HepG2 (cell line): ENCODE measurements at regions not wholly inside any gene's neighbourhood (a gene's known extent, or its start where the extent isn't known, plus 50 kb on each side); places are given as distances from the start of the nearest gene placed in this dataset.

Source experiments
- ATAC-seq: fragments of 200-7000 bp; cut with Tn5 transposase; 3 replicates; pipeline ENCODE4 v1.9.1; 2020; ENCODE audit warnings: mild to moderate bottlenecking, moderate library complexity
- BruUV-seq: library from RNA; stranded (reverse); fragments of 400-500 nt; replicated peaks from 2 replicates; lab custom pipeline; 2021; lab: Mats Ljungman, UMichigan
- CTCF ChIA-PET: fragments of 300-600 bp; formaldehyde crosslinking; extraction: SDS; loops from one replicate; lab custom pipeline; 2021; ENCODE audit warnings: low total read pairs, inconsistent platforms, low intra/inter-chr PET ratio; lab: Yijun Ruan, JAX
- POLR2A ChIA-PET: fragments of 350-600 bp; sonication (Branson Sonifier 250); formaldehyde crosslinking; loops from one replicate; lab custom pipeline; 2020; ENCODE audit warnings: antibody characterized with exemption, inconsistent platforms; lab: Yijun Ruan, JAX
- DNase-seq: peaks from one replicate; pipeline ENCODE4 v3.0.0-alpha.2; 2015; ENCODE audit warnings: low spot score
- FAIRE-seq: peaks from 3 replicates; lab custom pipeline; 2011; peaks lifted over from hg19 to GRCh38; lab: Jason Lieb, UNC
- H2AFZ ChIP-seq: one replicate; pipeline ENCODE4 v1.6.1; 2011; ENCODE audit warnings: low read length, inconsistent platforms
- H3K27ac ChIP-seq: fragments of 300-600 bp; 3 replicates; pipeline ENCODE4 v1.8.0; 2011; ENCODE audit warnings: mixed run types, mild to moderate bottlenecking, mixed read lengths, low read length, inconsistent platforms; ENCODE audit not compliant: insufficient read depth; ENCODE audit errors: extremely low read length
- H3K27me3 ChIP-seq, 2 experiments: fragments of 200-600 bp in 1 of 2; 2 replicates in 1 of 2; 3 replicates in 1 of 2; pipeline versions ENCODE4 v1.6.0 to v1.8.0; 2011; ENCODE audit warnings: low read length in 2 of 2, mild to moderate bottlenecking in 2 of 2, moderate library complexity in 2 of 2, inconsistent platforms in 1 of 2; ENCODE audit not compliant: insufficient read depth in 2 of 2, control insufficient read depth in 1 of 2
- H3K36me3 ChIP-seq, 2 experiments: fragments of 200-600 bp in 1 of 2; replicated peaks in 1 of 2; 2 replicates in 1 of 2; 3 replicates in 1 of 2; pipeline versions ENCODE4 v1.5.1 to v1.8.0; 2011; ENCODE audit warnings: low read length in 2 of 2, inconsistent platforms in 1 of 2; ENCODE audit not compliant: insufficient read depth in 2 of 2, control insufficient read depth in 1 of 2
- H3K4me1 ChIP-seq: 2 replicates; pipeline ENCODE4 v1.5.1; 2012; ENCODE audit warnings: low read length, inconsistent platforms; ENCODE audit not compliant: insufficient read depth
- H3K4me2 ChIP-seq: 2 replicates; pipeline ENCODE4 v1.6.0; 2011; ENCODE audit warnings: low read depth, low read length, inconsistent platforms
- H3K4me3 ChIP-seq, 3 experiments: fragments of 200-600 bp in 1 of 3; sonication (generic), shearing (Covaris generic) in 1 of 3; replicated peaks in 1 of 3; 2 replicates each; pipeline ENCODE4 v1.5.1; 2011 to 2016; ENCODE audit warnings: low read length in 3 of 3, inconsistent platforms in 2 of 3, low read depth in 2 of 3, mild to moderate bottlenecking in 2 of 3, control low read depth in 1 of 3, mixed read lengths in 1 of 3; ENCODE audit not compliant: insufficient read depth in 1 of 3
- H3K79me2 ChIP-seq: one replicate; pipeline ENCODE4 v1.6.1; 2011; ENCODE audit warnings: low read length, inconsistent platforms; ENCODE audit not compliant: insufficient read depth
- H3K9ac ChIP-seq: 2 replicates; pipeline ENCODE4 v1.6.0; 2011; ENCODE audit warnings: mild to moderate bottlenecking, low read depth, low read length, inconsistent platforms; ENCODE audit not compliant: insufficient read depth
- H3K9me3 ChIP-seq: 2 replicates; pipeline ENCODE4 v1.5.1; 2012; ENCODE audit warnings: mild to moderate bottlenecking, low read length
- H4K20me1 ChIP-seq: 2 replicates; pipeline ENCODE4 v1.6.0; 2011; ENCODE audit warnings: inconsistent platforms, mild to moderate bottlenecking, low read length, moderate library complexity; ENCODE audit not compliant: insufficient read depth
- HNRNPL ChIP-seq: fragments of 200-400 bp; formaldehyde crosslinking; IDR thresholded peaks from 2 replicates; pipeline ENCODE4 v1.6.1; 2017; ENCODE audit warnings: mild to moderate bottlenecking, low read depth, low read length
- PLSCR1 ChIP-seq: sonication (generic); formaldehyde crosslinking; IDR thresholded peaks from 2 replicates; pipeline ENCODE4 v1.5.0; 2020; ENCODE audit warnings: missing genetic modification reagents, mild to moderate bottlenecking, borderline replicate concordance
- RARG ChIP-seq: sonication (generic); formaldehyde crosslinking; IDR thresholded peaks from 2 replicates; pipeline ENCODE4 v1.4.0; 2020; ENCODE audit warnings: low read depth, mild to moderate bottlenecking, missing genetic modification reagents
- RORA ChIP-seq: sonication (generic); formaldehyde crosslinking; IDR thresholded peaks from 2 replicates; pipeline ENCODE4 v1.5.0; 2020; ENCODE audit warnings: mild to moderate bottlenecking, missing genetic modification reagents, moderate library complexity
- ZNF337 ChIP-seq: sonication (generic); formaldehyde crosslinking; IDR thresholded peaks from 2 replicates; pipeline ENCODE4 v1.5.1; 2020; ENCODE audit warnings: missing genetic modification reagents, low read depth, mild to moderate bottlenecking, borderline replicate concordance
- ZNF33A ChIP-seq: sonication (generic); formaldehyde crosslinking; IDR thresholded peaks from 2 replicates; pipeline ENCODE4 v1.5.1; 2020; ENCODE audit warnings: missing genetic modification reagents, mild to moderate bottlenecking, moderate library complexity, borderline replicate concordance
- ZNF605 ChIP-seq: sonication (generic); formaldehyde crosslinking; IDR thresholded peaks from 2 replicates; pipeline ENCODE4 v1.8.0; 2022; ENCODE audit warnings: mild to moderate bottlenecking, missing genetic modification reagents
- WGBS: methylation state at CpG from one replicate; pipeline ENCODE4 v1.1.6; 2017; ENCODE audit warnings: low lambda C conversion rate; 5-methylcytosine and 5-hydroxymethylcytosine counted together
- in situ Hi-C: cut with HindIII; loops from 2 replicates; pipeline ENCODE4 v1.10.0; 2017; ENCODE audit warnings: low pct_unique_long_range_greater_than_20kb; ENCODE audit not compliant: extremely low pct_ligation_motif_present
- intact Hi-C: fragments of 100-400 bp; cut with micrococcal nuclease; formaldehyde crosslinking; loops from one replicate; pipeline ENCODE4 v1.10.0; 2022; ENCODE audit not compliant: unreplicated experiment

GRCh38 chr4:123113155-123113554 lies 190.8 kb upstream of the NUDT6 start:
- no peak overlapping the region for H3K27ac ChIP-seq
- H3K4me3 ChIP-seq = no peak overlapping the region
- BruUV-seq = no TSS peak
- no peaks in the 10 kb centered on the region for H4K20me1 ChIP-seq
- no peak overlapping the region for H3K4me2 ChIP-seq
- H3K9me3 ChIP-seq = no peaks in the 10 kb centered on the region
- WGBS = 99% methylated on average over 3 of the region's 3 CpGs
- no peak overlapping the region for H2AFZ ChIP-seq
- H3K79me2 ChIP-seq = no peaks in the 10 kb centered on the region
- no peak for FAIRE-seq
- TF ChIP-seq ZNF337 (CRISPR knock-in tag) (no peak), RORA (CRISPR knock-in tag) (no peak), ZNF605 (CRISPR knock-in tag) (no peak), PLSCR1 (CRISPR knock-in tag) (no peak), HNRNPL (no peak), RARG (CRISPR knock-in tag) (no peak), ZNF33A (CRISPR knock-in tag) (no peak)
- CTCF ChIA-PET = no interaction called here
- no peak overlapping the region for H3K9ac ChIP-seq
- no peaks in the 10 kb centered on the region; a peak in 1 of 5 replicates for H3K27me3 ChIP-seq
- peaks cover 6% of the 10 kb centered on the region; the same call in 1 of the 2 replicates for H3K4me1 ChIP-seq
- H3K36me3 ChIP-seq = peaks cover 0 to 1% of the 10 kb centered on the region in 2 experiments; a peak in 1 of 5 replicates
- POLR2A ChIA-PET = no interaction called here
- no peak for ATAC-seq
- in situ Hi-C loops = loop anchor here (10.0 kb wide), 1 partner anchor 552 kb away; no protein-coding TSS in a partner anchor
- intact Hi-C loops = no loop called here
- DNase-seq = no peak
